ENCODE measurements at regions not wholly inside any gene's neighbourhood (a gene's known extent, or its start where the extent isn't known, plus 50 kb on each side); places are given as distances from the start of the nearest gene placed in this dataset.
"Not testable (repeated sequence)": the region's sequence is repeated elsewhere in the genome, so short reads cannot be mapped to it uniquely, and the experiment has no call there.

GRCh38 chr10:109773288-109774120, 149.8 kb downstream of the XPNPEP1 start:
- peak; percentile 49 for TF ChIP-seq CTCF (IDR thresholded peaks at IDR 0.05; ENCODE audit: control extremely low read depth, extremely low read depth, low read depth, missing control alignments)
- peak; percentile 18 for DNase-seq (ENCODE audit: extremely low spot score)
- POLR2A ChIA-PET, result no interaction called here
- CTCF ChIA-PET, result interaction anchor here (1.1 to 2.5 kb wide), 8 partner anchors 8 to 903 kb away, joined by 3 to 18 read pairs (median 4); no protein-coding TSS in a partner anchor

GRCh38 chr10:109770663-109771062, 152.6 kb downstream of the XPNPEP1 start:
- TF ChIP-seq CTCF (IDR thresholded peaks at IDR 0.05; ENCODE audit: control extremely low read depth, extremely low read depth, low read depth, missing control alignments), result no peak
- CTCF ChIA-PET, result interaction anchor here (1.0 to 2.3 kb wide), 2 partner anchors 8 to 27 kb away, joined by 3 to 5 read pairs; no protein-coding TSS in a partner anchor
- POLR2A ChIA-PET, result no interaction called here
- no peak for DNase-seq (ENCODE audit: extremely low spot score)

GRCh38 chr10:109769966-109770365, 153.3 kb downstream of the XPNPEP1 start:
- no peak for TF ChIP-seq CTCF (IDR thresholded peaks at IDR 0.05; ENCODE audit: control extremely low read depth, extremely low read depth, low read depth, missing control alignments)
- no peak for DNase-seq (ENCODE audit: extremely low spot score)
- ChIA-PET CTCF (no interaction called here), POLR2A (no interaction called here)

- no peak for TF ChIP-seq CTCF (IDR thresholded peaks at IDR 0.05; ENCODE audit: control extremely low read depth, extremely low read depth, low read depth, missing control alignments)
- no peak for DNase-seq (ENCODE audit: extremely low spot score)
- ChIA-PET POLR2A (no interaction called here), CTCF (interaction anchor here (1.5 kb wide), 1 partner anchor 9 kb away, joined by 3 read pairs; no protein-coding TSS in a partner anchor)
Measured at GRCh38 chr10:109765838-109766237, 157.5 kb downstream of the XPNPEP1 start.

GRCh38 chr10:109762555-109762954, 160.8 kb downstream of the XPNPEP1 start:
- CTCF ChIA-PET, result interaction anchor here (1.5 to 1.8 kb wide), 2 partner anchors 9 to 11 kb away, joined by 5 read pairs; no protein-coding TSS in a partner anchor
- DNase-seq (ENCODE audit: extremely low spot score), result no peak
- POLR2A ChIA-PET, result no interaction called here
- TF ChIP-seq CTCF (IDR thresholded peaks at IDR 0.05; ENCODE audit: control extremely low read depth, extremely low read depth, low read depth, missing control alignments), result no peak

GRCh38 chr10:109757670-109758069, 165.6 kb downstream of the XPNPEP1 start:
- DNase-seq (ENCODE audit: extremely low spot score); POLR2A ChIA-PET: not testable (repeated sequence)
- CTCF ChIA-PET, result interaction anchor here (1.1 kb wide), 1 partner anchor 17 kb away, joined by 4 read pairs; no protein-coding TSS in a partner anchor

- ChIA-PET POLR2A (no interaction called here), CTCF (no interaction called here)
- no peak for DNase-seq (ENCODE audit: extremely low spot score)
- no peak for TF ChIP-seq CTCF (IDR thresholded peaks at IDR 0.05; ENCODE audit: control extremely low read depth, extremely low read depth, low read depth, missing control alignments)
Measured at GRCh38 chr10:109746861-109747260, 176.4 kb downstream of the XPNPEP1 start.

All from GM10248 (cell line).